ENCODE measurements at regions not wholly inside any gene's neighbourhood (a gene's known extent, or its start where the extent isn't known, plus 50 kb on each side); places are given as distances from the start of the nearest gene placed in this dataset.

GRCh38 chr21:31524140-31524539, 135.4 kb upstream of the SOD1 start:
- Histone ChIP-seq H3K27ac (no peak overlapping the region), H3K4me3 (no peak overlapping the region), H3K4me1 (no peaks in the 10 kb centered on the region), H3K27me3 (no peaks in the 10 kb centered on the region), H3K9me3 (no peaks in the 10 kb centered on the region), H3K36me3 (no peaks in the 10 kb centered on the region)
- no peak for TF ChIP-seq POLR2AphosphoS5 (IDR thresholded peaks at IDR 0.05; ENCODE audit: insufficient read depth in 1 of 2, low read depth in 1 of 2)
- TF ChIP-seq CTCF (IDR thresholded peaks at IDR 0.05): no peak
- TF ChIP-seq POLR2A (IDR thresholded peaks at IDR 0.05): no peak
- no peak for DNase-seq (ENCODE audit: extremely low spot score in 2 of 2)
- intact Hi-C loops (cut with DNase I): no loop called here

GRCh38 chr21:31521515-31521914, 138.0 kb upstream of the SOD1 start:
- no peak for DNase-seq (ENCODE audit: extremely low spot score in 2 of 2)
- intact Hi-C loops (cut with DNase I): no loop called here
- Histone ChIP-seq H3K4me3 (no peak overlapping the region), H3K27ac (no peak overlapping the region), H3K27me3 (no peaks in the 10 kb centered on the region), H3K9me3 (no peaks in the 10 kb centered on the region), H3K4me1 (no peaks in the 10 kb centered on the region), H3K36me3 (no peaks in the 10 kb centered on the region)
- no peak for TF ChIP-seq POLR2A (IDR thresholded peaks at IDR 0.05)
- no peak for TF ChIP-seq CTCF (IDR thresholded peaks at IDR 0.05)
- TF ChIP-seq POLR2AphosphoS5 (IDR thresholded peaks at IDR 0.05; ENCODE audit: insufficient read depth in 1 of 2, low read depth in 1 of 2): no peak

- Histone ChIP-seq H3K27ac (no peak overlapping the region), H3K4me3 (no peak overlapping the region), H3K27me3 (no peaks in the 10 kb centered on the region), H3K4me1 (no peaks in the 10 kb centered on the region), H3K9me3 (no peaks in the 10 kb centered on the region), H3K36me3 (no peaks in the 10 kb centered on the region)
- intact Hi-C loops (cut with DNase I): no loop called here
- TF ChIP-seq POLR2A (IDR thresholded peaks at IDR 0.05) (no peak), POLR2AphosphoS5 (IDR thresholded peaks at IDR 0.05; ENCODE audit: insufficient read depth in 1 of 2, low read depth in 1 of 2) (no peak), CTCF (IDR thresholded peaks at IDR 0.05) (no peak)
- DNase-seq (ENCODE audit: extremely low spot score in 2 of 2): no peak
These were observed 138.9 kb upstream of the SOD1 start for GRCh38 chr21:31520561-31521098.

GRCh38 chr21:31518580-31518979, 140.9 kb upstream of the SOD1 start:
- Histone ChIP-seq H3K36me3 (no peaks in the 10 kb centered on the region), H3K4me3 (no peak overlapping the region), H3K27ac (no peak overlapping the region), H3K27me3 (no peaks in the 10 kb centered on the region), H3K4me1 (no peaks in the 10 kb centered on the region), H3K9me3 (no peaks in the 10 kb centered on the region)
- DNase-seq (ENCODE audit: extremely low spot score in 2 of 2): no peak
- TF ChIP-seq CTCF (IDR thresholded peaks at IDR 0.05): no peak
- no peak for TF ChIP-seq POLR2AphosphoS5 (IDR thresholded peaks at IDR 0.05; ENCODE audit: insufficient read depth in 1 of 2, low read depth in 1 of 2)
- no peak for TF ChIP-seq POLR2A (IDR thresholded peaks at IDR 0.05)
- intact Hi-C loops (cut with DNase I): no loop called here

GRCh38 chr21:31517664-31518414, 141.7 kb upstream of the SOD1 start:
- Histone ChIP-seq H3K27ac (no peak overlapping the region), H3K36me3 (no peaks in the 10 kb centered on the region), H3K27me3 (no peaks in the 10 kb centered on the region), H3K4me3 (no peak overlapping the region), H3K4me1 (no peaks in the 10 kb centered on the region), H3K9me3 (no peaks in the 10 kb centered on the region)
- no peak for DNase-seq (ENCODE audit: extremely low spot score in 2 of 2)
- TF ChIP-seq POLR2AphosphoS5 (IDR thresholded peaks at IDR 0.05; ENCODE audit: insufficient read depth in 1 of 2, low read depth in 1 of 2) (no peak), POLR2A (IDR thresholded peaks at IDR 0.05) (no peak), CTCF (IDR thresholded peaks at IDR 0.05) (no peak)
- intact Hi-C loops (cut with DNase I): no loop called here
